WERI-Rb-1 (cell line): ENCODE measurements at regions not wholly inside any gene's neighbourhood (a gene's known extent, or its start where the extent isn't known, plus 50 kb on each side); places are given as distances from the start of the nearest gene placed in this dataset.

ENCODE experiments used
- DNase-seq: peaks from one replicate; pipeline ENCODE4 v3.0.0-alpha.2; 2020
- H3K27ac ChIP-seq: fragments of 250-450 bp; sonication (Bioruptor Pico); 2 replicates; pipeline ENCODE4 v1.5.1; 2020; ENCODE audit warnings: mild to moderate bottlenecking, moderate library complexity
- H3K27me3 ChIP-seq: fragments of 250-450 bp; sonication (Bioruptor Pico); 2 replicates; pipeline ENCODE4 v1.5.1; 2021; ENCODE audit warnings: mild to moderate bottlenecking, low read depth, moderate library complexity; ENCODE audit not compliant: insufficient read depth, severe bottlenecking
- H3K36me3 ChIP-seq: fragments of 250-450 bp; sonication (Bioruptor Pico); 2 replicates; pipeline ENCODE4 v1.5.1; 2020; ENCODE audit warnings: mild to moderate bottlenecking, moderate library complexity
- H3K4me3 ChIP-seq: 2 replicates; pipeline ENCODE4 v1.5.1; 2011; ENCODE audit warnings: low read depth, mild to moderate bottlenecking, control low read depth, low read length
- H3K9me3 ChIP-seq: fragments of 250-450 bp; sonication (Bioruptor Pico); 2 replicates; pipeline ENCODE4 v1.5.1; 2021; ENCODE audit warnings: mild to moderate bottlenecking, moderate library complexity; ENCODE audit not compliant: severe bottlenecking
- CTCF ChIP-seq: IDR thresholded peaks from 2 replicates; pipeline ENCODE4 v1.5.1; 2011; ENCODE audit warnings: low read depth, mild to moderate bottlenecking, control low read depth, inconsistent platforms, low read length

GRCh38 chr7:84535580-84536270, 341.1 kb upstream of the SEMA3A start:
- Histone ChIP-seq H3K9me3 (no peaks in the 10 kb centered on the region), H3K36me3 (no peaks in the 10 kb centered on the region), H3K27me3 (no peaks in the 10 kb centered on the region), H3K27ac (no peak overlapping the region), H3K4me3 (no peak overlapping the region)
- TF ChIP-seq CTCF: no peak
- DNase-seq: no peak

GRCh38 chr7:84533182-84533581, 338.6 kb upstream of the SEMA3A start:
- no peaks in the 10 kb centered on the region for H3K36me3 ChIP-seq
- H3K27me3 ChIP-seq: no peaks in the 10 kb centered on the region
- H3K9me3 ChIP-seq: no peaks in the 10 kb centered on the region
- H3K4me3 ChIP-seq: no peak overlapping the region
- H3K27ac ChIP-seq: no peak overlapping the region
- DNase-seq: no peak
- TF ChIP-seq CTCF: no peak

- Histone ChIP-seq H3K27me3 (no peaks in the 10 kb centered on the region), H3K27ac (no peak overlapping the region), H3K4me3 (no peak overlapping the region), H3K9me3 (no peaks in the 10 kb centered on the region), H3K36me3 (no peaks in the 10 kb centered on the region)
- TF ChIP-seq CTCF: no peak
- no peak for DNase-seq
These were observed 337.6 kb upstream of the SEMA3A start for GRCh38 chr7:84532196-84532595.

GRCh38 chr7:84529480-84530205, 335.1 kb upstream of the SEMA3A start:
- Histone ChIP-seq H3K27me3 (no peaks in the 10 kb centered on the region), H3K4me3 (no peak overlapping the region), H3K36me3 (no peaks in the 10 kb centered on the region), H3K27ac (no peak overlapping the region), H3K9me3 (no peaks in the 10 kb centered on the region)
- TF ChIP-seq CTCF: no peak
- DNase-seq: no peak

- TF ChIP-seq CTCF: no peak
- DNase-seq: no peak
- no peaks in the 10 kb centered on the region for H3K27me3 ChIP-seq
- no peak overlapping the region for H3K27ac ChIP-seq
- H3K36me3 ChIP-seq: no peaks in the 10 kb centered on the region
- no peaks in the 10 kb centered on the region for H3K9me3 ChIP-seq
- no peak overlapping the region for H3K4me3 ChIP-seq
These were observed 334.3 kb upstream of the SEMA3A start for GRCh38 chr7:84528756-84529479.
